ENCODE measurements at regions not wholly inside any gene's neighbourhood (a gene's known extent, or its start where the extent isn't known, plus 50 kb on each side); places are given as distances from the start of the nearest gene placed in this dataset.
A peak's percentile ranks its signal among the peaks of the same experiment; 100 is the strongest.

GRCh38 chr13:39167018-39167417 lies 128.8 kb downstream of the NHLRC3 start:
- DNase-seq = no peak

- no peak for DNase-seq
Observed at GRCh38 chr13:39170711-39171110, 132.5 kb downstream of the NHLRC3 start.

- no peak for DNase-seq
Observed at GRCh38 chr13:39185326-39185725, 147.1 kb downstream of the NHLRC3 start.

GRCh38 chr13:39186205-39186875 lies 148.1 kb downstream of the NHLRC3 start:
- no peak for DNase-seq

- no peak for DNase-seq
Observed at GRCh38 chr13:39189778-39190177, 151.5 kb downstream of the NHLRC3 start.

- DNase-seq = no peak
Observed at GRCh38 chr13:39196965-39197646, 158.8 kb downstream of the NHLRC3 start.

- DNase-seq = no peak
Observed at GRCh38 chr13:39197647-39198007, 159.4 kb downstream of the NHLRC3 start.

GRCh38 chr13:39200249-39200910 lies 162.1 kb downstream of the NHLRC3 start:
- DNase-seq = no peak

- no peak for DNase-seq
Observed at GRCh38 chr13:39201180-39201579, 162.9 kb downstream of the NHLRC3 start.

GRCh38 chr13:39202746-39203145 lies 164.5 kb downstream of the NHLRC3 start:
- no peak for DNase-seq

GRCh38 chr13:39208636-39209035 lies 170.4 kb downstream of the NHLRC3 start:
- no peak for DNase-seq

- peak; percentile 75 for DNase-seq
Observed at GRCh38 chr13:39209731-39210531, 171.7 kb downstream of the NHLRC3 start.

- DNase-seq = peak; percentile 19
Observed at GRCh38 chr13:39210961-39211534, 172.8 kb downstream of the NHLRC3 start.

- no peak for DNase-seq
Observed at GRCh38 chr13:39215971-39216370, 177.7 kb downstream of the NHLRC3 start.

GRCh38 chr13:39217471-39217870 lies 179.2 kb downstream of the NHLRC3 start:
- DNase-seq = no peak

GRCh38 chr13:39224671-39225240 lies 186.5 kb downstream of the NHLRC3 start:
- no peak for DNase-seq

GRCh38 chr13:39225860-39226259 lies 187.6 kb downstream of the NHLRC3 start:
- DNase-seq = no peak

GRCh38 chr13:39226359-39226758 lies 188.1 kb downstream of the NHLRC3 start:
- DNase-seq = no peak

GRCh38 chr13:39232401-39232980 lies 194.2 kb downstream of the NHLRC3 start:
- no peak for DNase-seq

- DNase-seq = no peak
Observed at GRCh38 chr13:39232999-39233398, 194.7 kb downstream of the NHLRC3 start.

GRCh38 chr13:39233519-39233918 lies 195.3 kb downstream of the NHLRC3 start:
- DNase-seq = no peak

- DNase-seq = no peak
Observed at GRCh38 chr13:39244561-39245230, 206.4 kb downstream of the NHLRC3 start.
